Smooth muscle cell (in vitro differentiated cells): ENCODE measurements at regions not wholly inside any gene's neighbourhood (a gene's known extent, or its start where the extent isn't known, plus 50 kb on each side); places are given as distances from the start of the nearest gene placed in this dataset.

Experiments
- DNase-seq: peaks from one replicate; lab custom pipeline; 2025; ENCODE audit not compliant: unreplicated experiment; lab: John Stamatoyannopoulos, UW
- H2AFZ ChIP-seq: fragments of 200-600 bp; sonication (generic); 2 replicates; pipeline ENCODE4 v1.6.0; 2016; ENCODE audit warnings: antibody characterized with exemption, low read depth, mild to moderate bottlenecking
- H3F3A ChIP-seq: fragments of 200-600 bp; sonication (generic); 2 replicates; pipeline ENCODE4 v1.6.0; 2017; ENCODE audit warnings: antibody characterized with exemption, low read depth
- H3K27ac ChIP-seq: fragments of 200-600 bp; sonication (generic); 2 replicates; pipeline ENCODE4 v1.5.1; 2016; ENCODE audit warnings: low read depth, mild to moderate bottlenecking
- H3K27me3 ChIP-seq: fragments of 200-600 bp; sonication (generic); 2 replicates; pipeline ENCODE4 v1.6.1; 2016; ENCODE audit warnings: low read depth, mild to moderate bottlenecking
- H3K36me3 ChIP-seq: fragments of 200-600 bp; sonication (generic); 2 replicates; pipeline ENCODE4 v1.5.1; 2016; ENCODE audit warnings: low read depth
- H3K4me1 ChIP-seq: fragments of 200-600 bp; sonication (generic); 2 replicates; pipeline ENCODE4 v1.5.1; 2016; ENCODE audit warnings: low read depth
- H3K4me2 ChIP-seq: fragments of 200-600 bp; sonication (generic); 2 replicates; pipeline ENCODE4 v1.6.0; 2016; ENCODE audit warnings: mild to moderate bottlenecking
- H3K4me3 ChIP-seq: fragments of 200-600 bp; sonication (generic); 2 replicates; pipeline ENCODE4 v1.5.1; 2016; ENCODE audit warnings: mild to moderate bottlenecking
- H3K79me2 ChIP-seq: fragments of 200-600 bp; sonication (generic); 2 replicates; pipeline ENCODE4 v1.6.0; 2016; ENCODE audit warnings: low read depth, mild to moderate bottlenecking
- H3K9ac ChIP-seq: fragments of 200-600 bp; sonication (generic); 2 replicates; pipeline ENCODE4 v1.6.0; 2016; ENCODE audit warnings: low read depth
- H3K9me3 ChIP-seq: fragments of 200-600 bp; sonication (generic); replicated peaks from 2 replicates; pipeline ENCODE4 v1.5.1; 2016; ENCODE audit warnings: low read depth
- H4K20me1 ChIP-seq: fragments of 200-600 bp; sonication (generic); 2 replicates; pipeline ENCODE4 v1.6.0; 2016; ENCODE audit warnings: low read depth
- CTCF ChIP-seq: fragments of 200-600 bp; sonication (generic); IDR thresholded peaks from 2 replicates; pipeline ENCODE4 v1.5.1; 2017; ENCODE audit warnings: borderline replicate concordance, mild to moderate bottlenecking, antibody characterized with exemption; ENCODE audit not compliant: insufficient read depth, poor library complexity, severe bottlenecking
- WGBS: methylation state at CpG from one replicate; pipeline ENCODE4 v1.1.7; 2016; ENCODE audit warnings: low lambda C conversion rate; 5-methylcytosine and 5-hydroxymethylcytosine counted together

GRCh38 chr16:63385714-63386432 is 1349.6 kb upstream of the CDH8 start:
- no peaks in the 10 kb centered on the region for H3K79me2 ChIP-seq
- no peak for TF ChIP-seq CTCF
- no peak overlapping the region for H3K4me3 ChIP-seq
- H3K27me3 ChIP-seq = peaks cover 5% of the 10 kb centered on the region
- 83% methylated on average over 7 of the region's 7 CpGs for WGBS
- no peaks in the 10 kb centered on the region for H3K4me1 ChIP-seq
- DNase-seq = no peak
- H3K9me3 ChIP-seq = no peaks in the 10 kb centered on the region
- H3K9ac ChIP-seq = no peak overlapping the region
- H3K4me2 ChIP-seq = no peak overlapping the region
- H3K27ac ChIP-seq = no peak overlapping the region
- no peaks in the 10 kb centered on the region for H3K36me3 ChIP-seq
- H3F3A ChIP-seq = no peaks in the 10 kb centered on the region
- no peaks in the 10 kb centered on the region for H4K20me1 ChIP-seq
- H2AFZ ChIP-seq = no peak overlapping the region

GRCh38 chr16:63373744-63374143 is 1337.5 kb upstream of the CDH8 start:
- no peak for TF ChIP-seq CTCF

GRCh38 chr16:63372815-63373214 is 1336.6 kb upstream of the CDH8 start:
- no peak overlapping the region for H3K4me3 ChIP-seq
- DNase-seq = no peak
- no peaks in the 10 kb centered on the region for H4K20me1 ChIP-seq
- no peaks in the 10 kb centered on the region for H3F3A ChIP-seq
- no peak overlapping the region for H3K4me2 ChIP-seq
- no peaks in the 10 kb centered on the region for H3K4me1 ChIP-seq
- H2AFZ ChIP-seq = no peak overlapping the region
- no peaks in the 10 kb centered on the region for H3K36me3 ChIP-seq
- no peak overlapping the region for H3K9ac ChIP-seq
- TF ChIP-seq CTCF = no peak
- H3K27ac ChIP-seq = no peak overlapping the region
- H3K79me2 ChIP-seq = no peaks in the 10 kb centered on the region
- no peaks in the 10 kb centered on the region for H3K9me3 ChIP-seq
- no peaks in the 10 kb centered on the region for H3K27me3 ChIP-seq

More at GRCh38 chr16:63373744-63374143, 1337.5 kb upstream of the CDH8 start:
- H3K9me3 ChIP-seq = no peaks in the 10 kb centered on the region
- H3K4me1 ChIP-seq = no peaks in the 10 kb centered on the region
- no peak for DNase-seq
- no peaks in the 10 kb centered on the region for H3F3A ChIP-seq
- H4K20me1 ChIP-seq = no peaks in the 10 kb centered on the region
- whole genome bisulfite sequencing = 85% methylated on average over 1 of the region's 1 CpG
- no peak overlapping the region for H3K9ac ChIP-seq
- no peaks in the 10 kb centered on the region for H3K79me2 ChIP-seq
- no peaks in the 10 kb centered on the region for H3K36me3 ChIP-seq
- no peaks in the 10 kb centered on the region for H3K27me3 ChIP-seq
- no peak overlapping the region for H2AFZ ChIP-seq
- H3K27ac ChIP-seq = no peak overlapping the region
- H3K4me3 ChIP-seq = no peak overlapping the region
- no peak overlapping the region for H3K4me2 ChIP-seq

- no peak for TF ChIP-seq CTCF
- H3K4me1 ChIP-seq = no peaks in the 10 kb centered on the region
- no peaks in the 10 kb centered on the region for H3F3A ChIP-seq
- H3K4me2 ChIP-seq = no peak overlapping the region
- H3K27ac ChIP-seq = no peak overlapping the region
- H3K4me3 ChIP-seq = no peak overlapping the region
- WGBS = 66% methylated on average over 3 of the region's 3 CpGs
- DNase-seq = no peak
- no peak overlapping the region for H2AFZ ChIP-seq
- H3K27me3 ChIP-seq = no peaks in the 10 kb centered on the region
- H3K9me3 ChIP-seq = no peaks in the 10 kb centered on the region
- no peaks in the 10 kb centered on the region for H3K79me2 ChIP-seq
- no peaks in the 10 kb centered on the region for H3K36me3 ChIP-seq
- no peak overlapping the region for H3K9ac ChIP-seq
- no peaks in the 10 kb centered on the region for H4K20me1 ChIP-seq
Measured at GRCh38 chr16:63372283-63372682, 1336.0 kb upstream of the CDH8 start.
